Left hindlimb (tissue), 1 donor: ENCODE measurements at regions not wholly inside any gene's neighbourhood (a gene's known extent, or its start where the extent isn't known, plus 50 kb on each side); places are given as distances from the start of the nearest gene placed in this dataset.
"Not testable (repeated sequence)": the region's sequence is repeated elsewhere in the genome, so short reads cannot be mapped to it uniquely, and the experiment has no call there.

Experiments used
- DNase-seq: peaks from one replicate; pipeline ENCODE4 v3.0.0-alpha.2; 2018

GRCh38 chr5:157961176-157961575, 102.2 kb upstream of the CLINT1 start:
- DNase-seq: no peak

- no peak for DNase-seq
Observed at GRCh38 chr5:157959370-157959769, 100.4 kb upstream of the CLINT1 start.

- no peak for DNase-seq
Observed at GRCh38 chr5:157956271-157956885, 97.4 kb upstream of the CLINT1 start.

GRCh38 chr5:157955541-157956172, 96.7 kb upstream of the CLINT1 start:
- no peak for DNase-seq

GRCh38 chr5:157952374-157952685, 93.4 kb upstream of the CLINT1 start:
- no peak for DNase-seq

GRCh38 chr5:157951673-157952373, 92.9 kb upstream of the CLINT1 start:
- DNase-seq: no peak

GRCh38 chr5:157949520-157949919, 90.6 kb upstream of the CLINT1 start:
- no peak for DNase-seq

- peak; percentile 92 for DNase-seq
Observed at GRCh38 chr5:157948738-157949410, 89.9 kb upstream of the CLINT1 start.

GRCh38 chr5:157947156-157947555, 88.2 kb upstream of the CLINT1 start:
- DNase-seq: no peak

- not testable (repeated sequence) for DNase-seq
Observed at GRCh38 chr5:157945822-157946221, 86.9 kb upstream of the CLINT1 start.

GRCh38 chr5:157944938-157945337, 86.0 kb upstream of the CLINT1 start:
- no peak for DNase-seq

- no peak for DNase-seq
Observed at GRCh38 chr5:157944077-157944633, 85.2 kb upstream of the CLINT1 start.

- DNase-seq: no peak
Observed at GRCh38 chr5:157942595-157942994, 83.7 kb upstream of the CLINT1 start.

GRCh38 chr5:157941616-157942015, 82.7 kb upstream of the CLINT1 start:
- no peak for DNase-seq

- not testable (repeated sequence) for DNase-seq
Observed at GRCh38 chr5:157938101-157938500, 79.2 kb upstream of the CLINT1 start.

- DNase-seq: not testable (repeated sequence)
Observed at GRCh38 chr5:157936776-157937501, 78.0 kb upstream of the CLINT1 start.

GRCh38 chr5:157934600-157934999, 75.7 kb upstream of the CLINT1 start:
- DNase-seq: no peak

- no peak for DNase-seq
Observed at GRCh38 chr5:157933005-157933404, 74.1 kb upstream of the CLINT1 start.

GRCh38 chr5:157930710-157931109, 71.8 kb upstream of the CLINT1 start:
- no peak for DNase-seq

GRCh38 chr5:157926977-157927376, 68.0 kb upstream of the CLINT1 start:
- no peak for DNase-seq

GRCh38 chr5:157925786-157926671, 67.1 kb upstream of the CLINT1 start:
- no peak for DNase-seq
